Mammary epithelial cell (primary cell): ENCODE measurements at regions not wholly inside any gene's neighbourhood (a gene's known extent, or its start where the extent isn't known, plus 50 kb on each side); places are given as distances from the start of the nearest gene placed in this dataset.

Source experiments
- EZH2 ChIP-seq: IDR thresholded peaks from 2 replicates; pipeline ENCODE4 v1.6.1; 2012; ENCODE audit warnings: low read length, inconsistent platforms, borderline replicate concordance
- TF ChIP-seq, protein P1 (sequence below), 2 donors: IDR thresholded peaks in 1 of 2; conservative IDR thresholded peaks in 1 of 2; 2 replicates each; pipeline ENCODE4 v1.5.1; 2011 to 2012; ENCODE audit warnings: inconsistent platforms in 2 of 2, low read length in 2 of 2, mild to moderate bottlenecking in 2 of 2, control low read depth in 1 of 2, low read depth in 1 of 2; ENCODE audit not compliant: insufficient read depth in 1 of 2; ENCODE audit errors: extremely low read depth in 1 of 2

- TF ChIP-seq, protein P1, sequence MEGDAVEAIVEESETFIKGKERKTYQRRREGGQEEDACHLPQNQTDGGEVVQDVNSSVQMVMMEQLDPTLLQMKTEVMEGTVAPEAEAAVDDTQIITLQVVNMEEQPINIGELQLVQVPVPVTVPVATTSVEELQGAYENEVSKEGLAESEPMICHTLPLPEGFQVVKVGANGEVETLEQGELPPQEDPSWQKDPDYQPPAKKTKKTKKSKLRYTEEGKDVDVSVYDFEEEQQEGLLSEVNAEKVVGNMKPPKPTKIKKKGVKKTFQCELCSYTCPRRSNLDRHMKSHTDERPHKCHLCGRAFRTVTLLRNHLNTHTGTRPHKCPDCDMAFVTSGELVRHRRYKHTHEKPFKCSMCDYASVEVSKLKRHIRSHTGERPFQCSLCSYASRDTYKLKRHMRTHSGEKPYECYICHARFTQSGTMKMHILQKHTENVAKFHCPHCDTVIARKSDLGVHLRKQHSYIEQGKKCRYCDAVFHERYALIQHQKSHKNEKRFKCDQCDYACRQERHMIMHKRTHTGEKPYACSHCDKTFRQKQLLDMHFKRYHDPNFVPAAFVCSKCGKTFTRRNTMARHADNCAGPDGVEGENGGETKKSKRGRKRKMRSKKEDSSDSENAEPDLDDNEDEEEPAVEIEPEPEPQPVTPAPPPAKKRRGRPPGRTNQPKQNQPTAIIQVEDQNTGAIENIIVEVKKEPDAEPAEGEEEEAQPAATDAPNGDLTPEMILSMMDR (conservative IDR thresholded peaks at IDR 0.05 in 1 of 2, IDR thresholded peaks at IDR 0.05 in 1 of 2; ENCODE audit: extremely low read depth in 1 of 2, insufficient read depth in 1 of 2, low read depth in 1 of 2, low read length in 2 of 2) = no peak
- no peak for TF ChIP-seq EZH2
These were observed 200.3 kb upstream of the FOXD3 start for GRCh38 chr1:63122079-63122478.
